Fibroblast of lung (primary cell): ENCODE measurements at regions not wholly inside any gene's neighbourhood (a gene's known extent, or its start where the extent isn't known, plus 50 kb on each side); places are given as distances from the start of the nearest gene placed in this dataset.

ENCODE experiments used
- EZH2 ChIP-seq: IDR thresholded peaks from 2 replicates; pipeline ENCODE4 v1.5.1; 2012; ENCODE audit warnings: low read length, control low read depth, mild to moderate bottlenecking; ENCODE audit errors: missing control alignments
- TF ChIP-seq, protein P1 (sequence below), 2 donors: IDR thresholded peaks in 1 of 2; conservative IDR thresholded peaks in 1 of 2; 1 replicate in 1 of 2; 2 replicates in 1 of 2; pipeline ENCODE4 v1.5.1; 2011 to 2012; ENCODE audit warnings: low read length in 2 of 2, control low read depth in 1 of 2, inconsistent platforms in 1 of 2, low read depth in 1 of 2, mild to moderate bottlenecking in 1 of 2

GRCh38 chr2:121098556-121098955 is 186.4 kb downstream of the TFCP2L1 start:
- TF ChIP-seq, protein P1, sequence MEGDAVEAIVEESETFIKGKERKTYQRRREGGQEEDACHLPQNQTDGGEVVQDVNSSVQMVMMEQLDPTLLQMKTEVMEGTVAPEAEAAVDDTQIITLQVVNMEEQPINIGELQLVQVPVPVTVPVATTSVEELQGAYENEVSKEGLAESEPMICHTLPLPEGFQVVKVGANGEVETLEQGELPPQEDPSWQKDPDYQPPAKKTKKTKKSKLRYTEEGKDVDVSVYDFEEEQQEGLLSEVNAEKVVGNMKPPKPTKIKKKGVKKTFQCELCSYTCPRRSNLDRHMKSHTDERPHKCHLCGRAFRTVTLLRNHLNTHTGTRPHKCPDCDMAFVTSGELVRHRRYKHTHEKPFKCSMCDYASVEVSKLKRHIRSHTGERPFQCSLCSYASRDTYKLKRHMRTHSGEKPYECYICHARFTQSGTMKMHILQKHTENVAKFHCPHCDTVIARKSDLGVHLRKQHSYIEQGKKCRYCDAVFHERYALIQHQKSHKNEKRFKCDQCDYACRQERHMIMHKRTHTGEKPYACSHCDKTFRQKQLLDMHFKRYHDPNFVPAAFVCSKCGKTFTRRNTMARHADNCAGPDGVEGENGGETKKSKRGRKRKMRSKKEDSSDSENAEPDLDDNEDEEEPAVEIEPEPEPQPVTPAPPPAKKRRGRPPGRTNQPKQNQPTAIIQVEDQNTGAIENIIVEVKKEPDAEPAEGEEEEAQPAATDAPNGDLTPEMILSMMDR (conservative IDR thresholded peaks at IDR 0.05 in 1 of 2, IDR thresholded peaks at IDR 0.05 in 1 of 2; ENCODE audit: low read depth in 1 of 2, low read length in 2 of 2): no peak
- TF ChIP-seq EZH2: no peak
